ENCODE measurements at regions not wholly inside any gene's neighbourhood (a gene's known extent, or its start where the extent isn't known, plus 50 kb on each side); places are given as distances from the start of the nearest gene placed in this dataset.

GRCh38 chr13:59279028-59279427 is 884.7 kb downstream of the DIAPH3 start:
- TF ChIP-seq, protein P1, sequence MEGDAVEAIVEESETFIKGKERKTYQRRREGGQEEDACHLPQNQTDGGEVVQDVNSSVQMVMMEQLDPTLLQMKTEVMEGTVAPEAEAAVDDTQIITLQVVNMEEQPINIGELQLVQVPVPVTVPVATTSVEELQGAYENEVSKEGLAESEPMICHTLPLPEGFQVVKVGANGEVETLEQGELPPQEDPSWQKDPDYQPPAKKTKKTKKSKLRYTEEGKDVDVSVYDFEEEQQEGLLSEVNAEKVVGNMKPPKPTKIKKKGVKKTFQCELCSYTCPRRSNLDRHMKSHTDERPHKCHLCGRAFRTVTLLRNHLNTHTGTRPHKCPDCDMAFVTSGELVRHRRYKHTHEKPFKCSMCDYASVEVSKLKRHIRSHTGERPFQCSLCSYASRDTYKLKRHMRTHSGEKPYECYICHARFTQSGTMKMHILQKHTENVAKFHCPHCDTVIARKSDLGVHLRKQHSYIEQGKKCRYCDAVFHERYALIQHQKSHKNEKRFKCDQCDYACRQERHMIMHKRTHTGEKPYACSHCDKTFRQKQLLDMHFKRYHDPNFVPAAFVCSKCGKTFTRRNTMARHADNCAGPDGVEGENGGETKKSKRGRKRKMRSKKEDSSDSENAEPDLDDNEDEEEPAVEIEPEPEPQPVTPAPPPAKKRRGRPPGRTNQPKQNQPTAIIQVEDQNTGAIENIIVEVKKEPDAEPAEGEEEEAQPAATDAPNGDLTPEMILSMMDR (IDR thresholded peaks at IDR 0.05) = no peak
- TF ChIP-seq POLR2A (IDR thresholded peaks at IDR 0.05) = no peak
